ENCODE measurements at regions not wholly inside any gene's neighbourhood (a gene's known extent, or its start where the extent isn't known, plus 50 kb on each side); places are given as distances from the start of the nearest gene placed in this dataset.

DNA sequence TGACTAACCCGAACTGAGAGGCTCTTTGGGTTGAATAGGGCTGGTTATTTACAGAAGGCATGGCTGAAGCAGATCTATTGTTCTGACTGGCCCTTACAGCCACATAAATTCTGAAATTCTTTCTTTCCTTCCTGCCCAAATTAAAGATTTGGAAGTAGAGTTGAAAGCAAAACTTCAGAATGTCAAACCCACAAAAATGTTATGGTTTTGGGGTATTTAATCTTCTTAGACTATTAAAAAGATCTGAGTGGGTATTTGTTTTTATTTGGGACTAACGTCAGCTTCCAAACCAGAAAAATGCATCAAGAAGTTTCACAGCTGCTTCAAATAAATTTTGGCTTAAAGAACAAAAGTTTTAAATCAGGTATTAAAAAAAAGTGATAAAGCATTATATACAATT is 124.5 kb downstream of the AHR start:
- TF ChIP-seq, protein P1, sequence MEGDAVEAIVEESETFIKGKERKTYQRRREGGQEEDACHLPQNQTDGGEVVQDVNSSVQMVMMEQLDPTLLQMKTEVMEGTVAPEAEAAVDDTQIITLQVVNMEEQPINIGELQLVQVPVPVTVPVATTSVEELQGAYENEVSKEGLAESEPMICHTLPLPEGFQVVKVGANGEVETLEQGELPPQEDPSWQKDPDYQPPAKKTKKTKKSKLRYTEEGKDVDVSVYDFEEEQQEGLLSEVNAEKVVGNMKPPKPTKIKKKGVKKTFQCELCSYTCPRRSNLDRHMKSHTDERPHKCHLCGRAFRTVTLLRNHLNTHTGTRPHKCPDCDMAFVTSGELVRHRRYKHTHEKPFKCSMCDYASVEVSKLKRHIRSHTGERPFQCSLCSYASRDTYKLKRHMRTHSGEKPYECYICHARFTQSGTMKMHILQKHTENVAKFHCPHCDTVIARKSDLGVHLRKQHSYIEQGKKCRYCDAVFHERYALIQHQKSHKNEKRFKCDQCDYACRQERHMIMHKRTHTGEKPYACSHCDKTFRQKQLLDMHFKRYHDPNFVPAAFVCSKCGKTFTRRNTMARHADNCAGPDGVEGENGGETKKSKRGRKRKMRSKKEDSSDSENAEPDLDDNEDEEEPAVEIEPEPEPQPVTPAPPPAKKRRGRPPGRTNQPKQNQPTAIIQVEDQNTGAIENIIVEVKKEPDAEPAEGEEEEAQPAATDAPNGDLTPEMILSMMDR (IDR thresholded peaks at IDR 0.05; ENCODE audit: low read depth, low read length) = no peak
- TF ChIP-seq EZH2phosphoT487 (IDR thresholded peaks at IDR 0.05; ENCODE audit: low read depth) = no peak
